IMR-90 (cell line): ENCODE measurements at regions not wholly inside any gene's neighbourhood (a gene's known extent, or its start where the extent isn't known, plus 50 kb on each side); places are given as distances from the start of the nearest gene placed in this dataset.

Source experiments
- CEBPB ChIP-seq: IDR thresholded peaks from 2 replicates; pipeline ENCODE4 v1.6.1; 2012; ENCODE audit warnings: low read depth, low read length, improper control_type of control experiment
- CTCF ChIP-seq: conservative IDR thresholded peaks from 2 replicates; pipeline ENCODE4 v1.5.1; 2012; ENCODE audit warnings: mild to moderate bottlenecking, low read depth, low read length, improper control_type of control experiment
- MAFK ChIP-seq: IDR thresholded peaks from 2 replicates; pipeline ENCODE4 v1.6.1; 2012; ENCODE audit warnings: low read depth, low read length, improper control_type of control experiment
- MAZ ChIP-seq: IDR thresholded peaks from 2 replicates; pipeline ENCODE4 v1.6.1; 2012; ENCODE audit warnings: low read depth, mild to moderate bottlenecking, low read length, improper control_type of control experiment, moderate library complexity, borderline replicate concordance
- MXI1 ChIP-seq: IDR thresholded peaks from 2 replicates; pipeline ENCODE4 v1.6.1; 2012; ENCODE audit warnings: low read depth, mild to moderate bottlenecking, low read length, moderate library complexity, borderline replicate concordance
- NFE2L2 ChIP-seq: fragments of 150-350 bp; IDR thresholded peaks from 2 replicates; pipeline ENCODE4 v1.6.1; 2016; ENCODE audit warnings: low read depth, mild to moderate bottlenecking, low read length
- SMC3 ChIP-seq: fragments of 150-350 bp; IDR thresholded peaks from 2 replicates; pipeline ENCODE4 v1.6.1; 2016; ENCODE audit warnings: low read depth, mild to moderate bottlenecking, antibody characterized with exemption, low read length, moderate library complexity

- TF ChIP-seq CTCF, result no peak
- TF ChIP-seq NFE2L2, result no peak
- no peak for TF ChIP-seq CEBPB
- TF ChIP-seq MXI1, result no peak
- no peak for TF ChIP-seq MAZ
- TF ChIP-seq SMC3, result no peak
- TF ChIP-seq MAFK, result no peak
Measured at GRCh38 chr1:170274131-170274501, 128.4 kb downstream of the NTMT2 start (continued).
